HepG2 (cell line): ENCODE measurements at regions not wholly inside any gene's neighbourhood (a gene's known extent, or its start where the extent isn't known, plus 50 kb on each side); places are given as distances from the start of the nearest gene placed in this dataset.

Experiments
- ATAC-seq: fragments of 200-7000 bp; cut with Tn5 transposase; 3 replicates; pipeline ENCODE4 v1.9.1; 2020; ENCODE audit warnings: mild to moderate bottlenecking, moderate library complexity
- BruUV-seq: library from RNA; stranded (reverse); fragments of 400-500 nt; replicated peaks from 2 replicates; lab custom pipeline; 2021; lab: Mats Ljungman, UMichigan
- CTCF ChIA-PET: fragments of 300-600 bp; formaldehyde crosslinking; extraction: SDS; loops from one replicate; lab custom pipeline; 2021; ENCODE audit warnings: low total read pairs, inconsistent platforms, low intra/inter-chr PET ratio; lab: Yijun Ruan, JAX
- POLR2A ChIA-PET: fragments of 350-600 bp; sonication (Branson Sonifier 250); formaldehyde crosslinking; loops from one replicate; lab custom pipeline; 2020; ENCODE audit warnings: antibody characterized with exemption, inconsistent platforms; lab: Yijun Ruan, JAX
- DNase-seq: peaks from one replicate; pipeline ENCODE4 v3.0.0-alpha.2; 2015; ENCODE audit warnings: low spot score
- FAIRE-seq: peaks from 3 replicates; lab custom pipeline; 2011; peaks lifted over from hg19 to GRCh38; lab: Jason Lieb, UNC
- H2AFZ ChIP-seq: one replicate; pipeline ENCODE4 v1.6.1; 2011; ENCODE audit warnings: low read length, inconsistent platforms
- H3K27ac ChIP-seq: fragments of 300-600 bp; 3 replicates; pipeline ENCODE4 v1.8.0; 2011; ENCODE audit warnings: mixed run types, mild to moderate bottlenecking, mixed read lengths, low read length, inconsistent platforms; ENCODE audit not compliant: insufficient read depth; ENCODE audit errors: extremely low read length
- H3K27me3 ChIP-seq, 2 experiments: fragments of 200-600 bp in 1 of 2; 2 replicates in 1 of 2; 3 replicates in 1 of 2; pipeline versions ENCODE4 v1.6.0 to v1.8.0; 2011; ENCODE audit warnings: low read length in 2 of 2, mild to moderate bottlenecking in 2 of 2, moderate library complexity in 2 of 2, inconsistent platforms in 1 of 2; ENCODE audit not compliant: insufficient read depth in 2 of 2, control insufficient read depth in 1 of 2
- H3K36me3 ChIP-seq, 2 experiments: fragments of 200-600 bp in 1 of 2; replicated peaks in 1 of 2; 2 replicates in 1 of 2; 3 replicates in 1 of 2; pipeline versions ENCODE4 v1.5.1 to v1.8.0; 2011; ENCODE audit warnings: low read length in 2 of 2, inconsistent platforms in 1 of 2; ENCODE audit not compliant: insufficient read depth in 2 of 2, control insufficient read depth in 1 of 2
- H3K4me1 ChIP-seq: 2 replicates; pipeline ENCODE4 v1.5.1; 2012; ENCODE audit warnings: low read length, inconsistent platforms; ENCODE audit not compliant: insufficient read depth
- H3K4me2 ChIP-seq: 2 replicates; pipeline ENCODE4 v1.6.0; 2011; ENCODE audit warnings: low read depth, low read length, inconsistent platforms
- H3K4me3 ChIP-seq, 3 experiments: fragments of 200-600 bp in 1 of 3; sonication (generic), shearing (Covaris generic) in 1 of 3; replicated peaks in 1 of 3; 2 replicates each; pipeline ENCODE4 v1.5.1; 2011 to 2016; ENCODE audit warnings: low read length in 3 of 3, inconsistent platforms in 2 of 3, low read depth in 2 of 3, mild to moderate bottlenecking in 2 of 3, control low read depth in 1 of 3, mixed read lengths in 1 of 3; ENCODE audit not compliant: insufficient read depth in 1 of 3
- H3K79me2 ChIP-seq: one replicate; pipeline ENCODE4 v1.6.1; 2011; ENCODE audit warnings: low read length, inconsistent platforms; ENCODE audit not compliant: insufficient read depth
- H3K9ac ChIP-seq: 2 replicates; pipeline ENCODE4 v1.6.0; 2011; ENCODE audit warnings: mild to moderate bottlenecking, low read depth, low read length, inconsistent platforms; ENCODE audit not compliant: insufficient read depth
- H3K9me3 ChIP-seq: 2 replicates; pipeline ENCODE4 v1.5.1; 2012; ENCODE audit warnings: mild to moderate bottlenecking, low read length
- H4K20me1 ChIP-seq: 2 replicates; pipeline ENCODE4 v1.6.0; 2011; ENCODE audit warnings: inconsistent platforms, mild to moderate bottlenecking, low read length, moderate library complexity; ENCODE audit not compliant: insufficient read depth
- CEBPB ChIP-seq: IDR thresholded peaks from 2 replicates; pipeline ENCODE4 v1.6.1; 2011; ENCODE audit warnings: low read depth, low read length, improper control_type of control experiment, borderline replicate concordance
- ZBTB46 ChIP-seq: sonication (generic); formaldehyde crosslinking; IDR thresholded peaks from 2 replicates; pipeline ENCODE4 v1.4.0; 2020; ENCODE audit warnings: mild to moderate bottlenecking, missing genetic modification reagents, borderline replicate concordance
- ZHX2 ChIP-seq, 2 experiments: sonication (generic) in 1 of 2; formaldehyde crosslinking in 1 of 2; IDR thresholded peaks; 2 replicates each; pipeline versions ENCODE4 v1.6.1 to v1.9.0; 2014 to 2022; ENCODE audit warnings: antibody characterized with exemption in 1 of 2, borderline replicate concordance in 1 of 2, inconsistent platforms in 1 of 2, low read depth in 1 of 2, missing genetic modification reagents in 1 of 2
- ZMYM4 ChIP-seq: sonication (generic); formaldehyde crosslinking; IDR thresholded peaks from 2 replicates; pipeline ENCODE4 v1.8.1; 2023; ENCODE audit warnings: mild to moderate bottlenecking, missing genetic modification reagents
- ZNF589 ChIP-seq: sonication (generic); formaldehyde crosslinking; conservative IDR thresholded peaks from 2 replicates; pipeline ENCODE4 v1.8.0; 2022; ENCODE audit warnings: mild to moderate bottlenecking, moderate library complexity, missing genetic modification reagents
- WGBS: methylation state at CpG from one replicate; pipeline ENCODE4 v1.1.6; 2017; ENCODE audit warnings: low lambda C conversion rate; 5-methylcytosine and 5-hydroxymethylcytosine counted together
- in situ Hi-C: cut with HindIII; loops from 2 replicates; pipeline ENCODE4 v1.10.0; 2017; ENCODE audit warnings: low pct_unique_long_range_greater_than_20kb; ENCODE audit not compliant: extremely low pct_ligation_motif_present
- intact Hi-C: fragments of 100-400 bp; cut with micrococcal nuclease; formaldehyde crosslinking; loops from one replicate; pipeline ENCODE4 v1.10.0; 2022; ENCODE audit not compliant: unreplicated experiment

DNA sequence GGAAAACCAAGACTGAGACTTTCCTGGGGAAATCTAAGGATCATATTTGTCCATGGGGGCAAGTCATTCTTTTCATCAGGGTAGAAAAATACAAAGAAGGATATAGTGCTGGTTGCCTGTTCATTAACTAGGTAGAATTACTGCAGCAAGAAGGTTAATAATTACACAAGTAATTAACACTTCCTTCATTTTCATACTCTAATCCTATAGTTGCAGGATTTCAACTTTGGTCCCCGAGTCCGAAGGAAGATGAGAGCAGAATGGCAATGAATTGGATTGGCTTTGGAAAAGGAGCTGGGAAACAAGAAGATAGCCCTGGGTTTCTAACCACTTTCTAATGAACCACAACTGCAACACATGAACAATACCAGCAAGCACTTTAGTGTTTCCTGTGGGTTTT, 199.2 kb upstream of the ESRRG start (continued):
- no peak for TF ChIP-seq ZHX2 (IDR thresholded peaks at IDR 0.05; ENCODE audit: low read depth)
- TF ChIP-seq ZHX2 (CRISPR knock-in tag; IDR thresholded peaks at IDR 0.05; ENCODE audit: borderline replicate concordance) = no peak
- no peak for TF ChIP-seq CEBPB
- TF ChIP-seq ZBTB46 (CRISPR knock-in tag) = no peak
- no peak for TF ChIP-seq ZNF589 (CRISPR knock-in tag)

DNA sequence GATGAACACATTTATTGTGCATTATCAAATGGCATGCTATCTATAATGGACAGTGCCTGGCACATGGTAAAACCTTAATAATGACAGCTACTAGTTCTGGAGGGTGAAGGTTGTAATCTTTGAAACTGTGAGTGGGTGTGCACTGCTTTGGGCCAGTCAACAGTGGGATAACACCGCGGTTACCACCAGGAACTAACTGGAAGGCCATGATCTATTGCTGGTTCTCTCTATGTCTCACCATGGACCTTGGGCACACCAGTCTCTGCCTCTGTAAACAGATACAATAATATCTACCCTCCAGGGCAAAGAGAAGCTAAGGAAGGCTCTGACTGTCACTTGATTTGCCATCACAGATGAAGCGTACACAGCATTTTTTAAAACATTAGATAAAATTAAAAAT, 198.6 kb upstream of the ESRRG start:
- DNase-seq (no peak), ATAC-seq (no peak), FAIRE-seq (no peak)
- H2AFZ ChIP-seq = no peak overlapping the region
- no peak overlapping the region for H3K9ac ChIP-seq
- H3K27me3 ChIP-seq = no peaks in the 10 kb centered on the region
- CTCF ChIA-PET = no interaction called here
- H3K27ac ChIP-seq = no peak overlapping the region
- no TSS peak for BruUV-seq
- H4K20me1 ChIP-seq = no peaks in the 10 kb centered on the region
- H3K9me3 ChIP-seq = no peaks in the 10 kb centered on the region
- H3K4me2 ChIP-seq = no peak overlapping the region
- H3K4me3 ChIP-seq = no peak overlapping the region
- H3K36me3 ChIP-seq = no peaks in the 10 kb centered on the region
- no peaks in the 10 kb centered on the region for H3K79me2 ChIP-seq
- 87% methylated on average over 3 of the region's 3 CpGs for WGBS
- intact Hi-C loops (no loop called here), in situ Hi-C loops (no loop called here)
- TF ChIP-seq ZMYM4 (CRISPR knock-in tag) = no peak
- no peaks in the 10 kb centered on the region for H3K4me1 ChIP-seq
- POLR2A ChIA-PET = no interaction called here
